Gastrocnemius medialis (tissue), 4 donors: ENCODE measurements at regions not wholly inside any gene's neighbourhood (a gene's known extent, or its start where the extent isn't known, plus 50 kb on each side); places are given as distances from the start of the nearest gene placed in this dataset.

Experiments used
- POLR2A ChIP-seq, 2 donors: fragments of 450-650 bp; IDR thresholded peaks; one replicate each; pipeline ENCODE4 v1.6.1; 2017; ENCODE audit warnings: antibody characterized with exemption in 2 of 2, mild to moderate bottlenecking in 2 of 2, moderate library complexity in 2 of 2
- TF ChIP-seq, protein P1 (sequence below), 5 experiments: fragments of 450-650 bp in 3 of 5; fragments of 200-600 bp in 2 of 5; sonication (generic) in 2 of 5; IDR thresholded peaks in 4 of 5; conservative IDR thresholded peaks in 1 of 5; 1 replicate in 4 of 5; 2 replicates in 1 of 5; pipeline ENCODE4 v1.5.1; 2016 to 2019; ENCODE audit warnings: antibody characterized with exemption in 5 of 5, mild to moderate bottlenecking in 3 of 5, moderate library complexity in 3 of 5

- TF ChIP-seq, protein P1, sequence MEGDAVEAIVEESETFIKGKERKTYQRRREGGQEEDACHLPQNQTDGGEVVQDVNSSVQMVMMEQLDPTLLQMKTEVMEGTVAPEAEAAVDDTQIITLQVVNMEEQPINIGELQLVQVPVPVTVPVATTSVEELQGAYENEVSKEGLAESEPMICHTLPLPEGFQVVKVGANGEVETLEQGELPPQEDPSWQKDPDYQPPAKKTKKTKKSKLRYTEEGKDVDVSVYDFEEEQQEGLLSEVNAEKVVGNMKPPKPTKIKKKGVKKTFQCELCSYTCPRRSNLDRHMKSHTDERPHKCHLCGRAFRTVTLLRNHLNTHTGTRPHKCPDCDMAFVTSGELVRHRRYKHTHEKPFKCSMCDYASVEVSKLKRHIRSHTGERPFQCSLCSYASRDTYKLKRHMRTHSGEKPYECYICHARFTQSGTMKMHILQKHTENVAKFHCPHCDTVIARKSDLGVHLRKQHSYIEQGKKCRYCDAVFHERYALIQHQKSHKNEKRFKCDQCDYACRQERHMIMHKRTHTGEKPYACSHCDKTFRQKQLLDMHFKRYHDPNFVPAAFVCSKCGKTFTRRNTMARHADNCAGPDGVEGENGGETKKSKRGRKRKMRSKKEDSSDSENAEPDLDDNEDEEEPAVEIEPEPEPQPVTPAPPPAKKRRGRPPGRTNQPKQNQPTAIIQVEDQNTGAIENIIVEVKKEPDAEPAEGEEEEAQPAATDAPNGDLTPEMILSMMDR (IDR thresholded peaks at IDR 0.05 in 4 of 5, conservative IDR thresholded peaks at IDR 0.05 in 1 of 5) = no peak
- no peak for TF ChIP-seq POLR2A (IDR thresholded peaks at IDR 0.05)
Observed at GRCh38 chr1:192475329-192475728, 100.2 kb upstream of the RGS1 start.
